Suprapubic skin (tissue), 4 donors: ENCODE measurements at regions not wholly inside any gene's neighbourhood (a gene's known extent, or its start where the extent isn't known, plus 50 kb on each side); places are given as distances from the start of the nearest gene placed in this dataset.

ENCODE experiments used
- DNase-seq, 2 donors: peaks; one replicate each; pipeline ENCODE4 v3.0.0-alpha.2; 2019; ENCODE audit warnings: low spot score in 2 of 2
- H3K27ac ChIP-seq: fragments of 200-600 bp; sonication (generic); one replicate; pipeline ENCODE4 v1.5.1; 2019
- H3K27me3 ChIP-seq: fragments of 200-600 bp; sonication (generic); one replicate; pipeline ENCODE4 v1.5.1; 2019
- H3K36me3 ChIP-seq: fragments of 200-600 bp; sonication (generic); one replicate; pipeline ENCODE4 v1.5.1; 2019
- H3K4me1 ChIP-seq: fragments of 200-600 bp; sonication (generic); one replicate; pipeline ENCODE4 v1.5.1; 2019
- H3K4me3 ChIP-seq: fragments of 200-600 bp; sonication (generic); one replicate; pipeline ENCODE4 v1.5.1; 2019; ENCODE audit warnings: mild to moderate bottlenecking
- H3K9me3 ChIP-seq: fragments of 200-600 bp; sonication (generic); one replicate; pipeline ENCODE4 v1.5.1; 2019
- EP300 ChIP-seq: sonication (generic); formaldehyde crosslinking; IDR thresholded peaks from one replicate; pipeline ENCODE4 v1.6.1; 2017; ENCODE audit warnings: antibody characterized with exemption
- POLR2A ChIP-seq, 2 donors: fragments of 450-650 bp; IDR thresholded peaks; one replicate each; pipeline ENCODE4 v1.6.1; 2017; ENCODE audit warnings: antibody characterized with exemption in 2 of 2, mild to moderate bottlenecking in 2 of 2, moderate library complexity in 2 of 2
- POLR2AphosphoS5 ChIP-seq, 3 donors: sonication (generic); formaldehyde crosslinking; IDR thresholded peaks; one replicate each; pipeline ENCODE4 v1.6.1; 2017; ENCODE audit warnings: antibody characterized with exemption in 3 of 3
- WGBS: methylation state at CpG from one replicate; pipeline ENCODE4 v1.1.5; 2018; 5-methylcytosine and 5-hydroxymethylcytosine counted together
- TF ChIP-seq, protein P1 (sequence below), 2 donors: fragments of 200-600 bp in 1 of 2; fragments of 450-650 bp in 1 of 2; sonication (generic) in 1 of 2; IDR thresholded peaks; one replicate each; pipeline ENCODE4 v1.5.1; 2016 to 2019; ENCODE audit warnings: antibody characterized with exemption in 2 of 2, mild to moderate bottlenecking in 1 of 2, moderate library complexity in 1 of 2

DNA sequence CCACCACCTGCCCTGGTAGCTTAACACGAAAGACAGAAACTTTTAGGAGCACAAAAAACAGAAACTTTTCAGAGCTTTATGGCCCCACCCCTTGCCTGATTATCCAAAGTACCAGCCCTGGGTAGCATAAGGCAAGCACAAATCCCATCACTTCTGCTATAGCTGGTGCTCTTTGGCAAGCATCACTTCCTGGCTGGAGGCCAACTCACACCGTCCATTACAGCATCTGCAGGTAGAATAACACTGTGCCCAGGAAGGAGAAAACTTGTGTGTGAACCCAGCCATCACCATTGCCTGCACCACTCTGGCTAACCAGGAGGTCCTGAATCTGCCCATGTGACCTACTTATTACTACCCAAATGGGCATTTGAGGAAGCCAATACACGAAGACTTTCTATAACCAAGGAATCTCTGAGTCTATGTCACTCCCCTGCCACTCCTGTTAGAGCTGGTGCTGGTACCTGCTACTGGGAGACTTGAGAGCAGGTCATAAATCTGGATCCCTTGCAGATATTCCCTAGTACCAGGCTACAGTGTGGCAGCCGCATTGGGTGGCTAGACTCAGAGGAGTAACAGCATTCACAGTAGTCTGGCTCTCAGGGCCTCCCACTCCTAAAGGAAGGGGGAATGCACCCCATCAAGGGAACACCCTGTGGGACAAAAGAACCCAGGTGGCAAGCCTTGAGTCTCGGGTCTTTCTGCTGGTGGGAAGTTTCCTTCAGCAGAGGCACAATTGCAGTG is 73.3 kb upstream of the AKAP13 start:
- H3K27me3 ChIP-seq, result no peaks in the 10 kb centered on the region
- no peaks in the 10 kb centered on the region for H3K36me3 ChIP-seq
- H3K4me1 ChIP-seq, result no peaks in the 10 kb centered on the region
- WGBS, result 77% methylated on average over 4 of the region's 5 CpGs
- H3K4me3 ChIP-seq, result no peak overlapping the region
- H3K9me3 ChIP-seq, result no peaks in the 10 kb centered on the region
- no peak overlapping the region for H3K27ac ChIP-seq
- DNase-seq, result no peak
- TF ChIP-seq EP300, result no peak
- TF ChIP-seq POLR2AphosphoS5 (IDR thresholded peaks at IDR 0.05), result no peak

GRCh38 chr15:85307687-85308045 is 72.7 kb upstream of the AKAP13 start:
- Histone ChIP-seq H3K27me3 (no peaks in the 10 kb centered on the region), H3K4me3 (no peak overlapping the region), H3K4me1 (no peaks in the 10 kb centered on the region), H3K27ac (no peak overlapping the region), H3K36me3 (no peaks in the 10 kb centered on the region), H3K9me3 (no peaks in the 10 kb centered on the region)
- 93% methylated on average over 2 of the region's 2 CpGs for WGBS
- no peak for DNase-seq
- TF ChIP-seq POLR2A (IDR thresholded peaks at IDR 0.05) (no peak), POLR2AphosphoS5 (IDR thresholded peaks at IDR 0.05) (no peak), EP300 (no peak)
- TF ChIP-seq, protein P1, sequence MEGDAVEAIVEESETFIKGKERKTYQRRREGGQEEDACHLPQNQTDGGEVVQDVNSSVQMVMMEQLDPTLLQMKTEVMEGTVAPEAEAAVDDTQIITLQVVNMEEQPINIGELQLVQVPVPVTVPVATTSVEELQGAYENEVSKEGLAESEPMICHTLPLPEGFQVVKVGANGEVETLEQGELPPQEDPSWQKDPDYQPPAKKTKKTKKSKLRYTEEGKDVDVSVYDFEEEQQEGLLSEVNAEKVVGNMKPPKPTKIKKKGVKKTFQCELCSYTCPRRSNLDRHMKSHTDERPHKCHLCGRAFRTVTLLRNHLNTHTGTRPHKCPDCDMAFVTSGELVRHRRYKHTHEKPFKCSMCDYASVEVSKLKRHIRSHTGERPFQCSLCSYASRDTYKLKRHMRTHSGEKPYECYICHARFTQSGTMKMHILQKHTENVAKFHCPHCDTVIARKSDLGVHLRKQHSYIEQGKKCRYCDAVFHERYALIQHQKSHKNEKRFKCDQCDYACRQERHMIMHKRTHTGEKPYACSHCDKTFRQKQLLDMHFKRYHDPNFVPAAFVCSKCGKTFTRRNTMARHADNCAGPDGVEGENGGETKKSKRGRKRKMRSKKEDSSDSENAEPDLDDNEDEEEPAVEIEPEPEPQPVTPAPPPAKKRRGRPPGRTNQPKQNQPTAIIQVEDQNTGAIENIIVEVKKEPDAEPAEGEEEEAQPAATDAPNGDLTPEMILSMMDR (IDR thresholded peaks at IDR 0.05), result no peak

GRCh38 chr15:85311647-85312046 is 68.8 kb upstream of the AKAP13 start:
- TF ChIP-seq, protein P1 (IDR thresholded peaks at IDR 0.05), result no peak
- TF ChIP-seq EP300 (no peak), POLR2AphosphoS5 (IDR thresholded peaks at IDR 0.05) (no peak), POLR2A (IDR thresholded peaks at IDR 0.05) (no peak)
- Histone ChIP-seq H3K27ac (no peak overlapping the region), H3K27me3 (no peaks in the 10 kb centered on the region), H3K9me3 (no peaks in the 10 kb centered on the region), H3K4me3 (no peak overlapping the region), H3K4me1 (no peaks in the 10 kb centered on the region), H3K36me3 (no peaks in the 10 kb centered on the region)
- WGBS, result 96% methylated on average over 1 of the region's 2 CpGs
- DNase-seq, result no peak

DNA sequence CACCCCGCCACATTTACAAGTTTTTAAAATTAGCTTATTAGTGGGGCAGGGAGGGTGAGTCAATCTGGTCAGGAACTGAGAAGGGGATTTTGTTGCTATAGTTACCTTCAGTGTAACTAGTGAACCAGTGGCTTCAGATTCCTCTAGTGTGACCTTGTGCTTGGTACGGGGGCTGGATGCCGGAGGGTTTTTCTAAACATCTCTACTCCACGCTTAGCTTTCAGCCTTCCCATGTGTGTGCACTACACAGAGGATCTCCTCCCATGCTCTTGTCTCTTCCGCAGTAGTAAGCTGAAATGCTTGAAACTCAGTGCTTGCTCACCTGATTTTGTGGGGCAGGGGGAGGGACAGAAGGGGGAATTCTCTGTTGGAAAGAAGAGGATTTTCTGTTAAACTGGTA is 67.9 kb upstream of the AKAP13 start:
- Histone ChIP-seq H3K9me3 (no peaks in the 10 kb centered on the region), H3K4me3 (no peak overlapping the region), H3K27ac (no peak overlapping the region), H3K36me3 (no peaks in the 10 kb centered on the region), H3K27me3 (no peaks in the 10 kb centered on the region), H3K4me1 (no peaks in the 10 kb centered on the region)
- 82% methylated on average over 5 of the region's 5 CpGs for WGBS
- DNase-seq, result no peak
- TF ChIP-seq POLR2AphosphoS5 (IDR thresholded peaks at IDR 0.05) (no peak), EP300 (no peak), POLR2A (IDR thresholded peaks at IDR 0.05) (no peak)
- TF ChIP-seq, protein P1 (IDR thresholded peaks at IDR 0.05), result no peak

DNA sequence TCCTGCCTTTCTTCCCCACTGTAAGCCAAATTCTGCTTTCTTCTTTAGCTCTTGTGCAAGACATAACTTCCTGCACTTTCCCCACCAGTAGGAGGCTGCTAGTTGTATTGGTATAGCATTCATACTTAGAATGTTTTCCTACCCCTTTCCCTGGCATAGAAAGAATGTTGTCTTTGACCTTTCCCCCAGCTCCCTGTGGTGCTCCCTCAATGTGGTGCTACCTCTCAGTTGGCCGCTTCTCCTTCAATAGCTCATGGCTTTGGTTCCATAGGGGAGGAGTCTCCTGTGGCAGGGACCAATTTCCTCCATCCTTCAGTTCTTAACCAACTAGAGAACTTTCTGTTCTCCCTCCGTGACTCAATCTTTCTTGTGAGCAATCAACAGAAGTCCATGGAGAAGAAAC is 67.5 kb upstream of the AKAP13 start:
- WGBS, result 93% methylated on average over 2 of the region's 2 CpGs
- no peak for TF ChIP-seq POLR2A (IDR thresholded peaks at IDR 0.05)
- TF ChIP-seq, protein P1 (IDR thresholded peaks at IDR 0.05), result no peak
- TF ChIP-seq POLR2AphosphoS5 (IDR thresholded peaks at IDR 0.05), result no peak
- no peak for TF ChIP-seq EP300
- no peak for DNase-seq
- H3K4me3 ChIP-seq, result no peak overlapping the region
- no peaks in the 10 kb centered on the region for H3K4me1 ChIP-seq
- no peaks in the 10 kb centered on the region for H3K9me3 ChIP-seq
- no peaks in the 10 kb centered on the region for H3K27me3 ChIP-seq
- no peaks in the 10 kb centered on the region for H3K36me3 ChIP-seq
- H3K27ac ChIP-seq, result no peak overlapping the region

GRCh38 chr15:85313339-85313738 is 67.1 kb upstream of the AKAP13 start:
- H3K9me3 ChIP-seq, result no peaks in the 10 kb centered on the region
- no peaks in the 10 kb centered on the region for H3K27me3 ChIP-seq
- no peak overlapping the region for H3K4me3 ChIP-seq
- no peak overlapping the region for H3K27ac ChIP-seq
- H3K36me3 ChIP-seq, result no peaks in the 10 kb centered on the region
- no peak for TF ChIP-seq POLR2A (IDR thresholded peaks at IDR 0.05)
- no peak for TF ChIP-seq EP300
- no peak for TF ChIP-seq POLR2AphosphoS5 (IDR thresholded peaks at IDR 0.05)
- TF ChIP-seq, protein P1 (IDR thresholded peaks at IDR 0.05), result no peak
- 82% methylated on average over 1 of the region's 1 CpG for WGBS
- H3K4me1 ChIP-seq, result peaks cover 2% of the 10 kb centered on the region
- no peak for DNase-seq
